Fibroblast of lung (primary cell): ENCODE measurements at regions not wholly inside any gene's neighbourhood (a gene's known extent, or its start where the extent isn't known, plus 50 kb on each side); places are given as distances from the start of the nearest gene placed in this dataset.
A peak's percentile ranks its signal among the peaks of the same experiment; 100 is the strongest.

Experiments
- DNase-seq, 2 donors: peaks; one replicate each; pipeline versions ENCODE4 v3.0.0 to v3.0.0-alpha.2; 2010; ENCODE audit warnings: low read depth in 2 of 2
- H2AFZ ChIP-seq: 2 replicates; pipeline ENCODE4 v1.5.1; 2012; ENCODE audit warnings: low read length, control low read depth, inconsistent platforms
- H3K27ac ChIP-seq: 2 replicates; pipeline ENCODE4 v1.5.1; 2011; ENCODE audit warnings: low read length, control low read depth; ENCODE audit not compliant: insufficient read depth
- H3K27me3 ChIP-seq: 2 replicates; pipeline ENCODE4 v1.5.1; 2011; ENCODE audit warnings: mild to moderate bottlenecking, low read length; ENCODE audit not compliant: control insufficient read depth, insufficient read depth
- H3K36me3 ChIP-seq: 2 replicates; pipeline ENCODE4 v1.5.1; 2011; ENCODE audit warnings: low read length; ENCODE audit not compliant: control insufficient read depth, insufficient read depth
- H3K4me1 ChIP-seq: 2 replicates; pipeline ENCODE4 v1.5.1; 2011; ENCODE audit warnings: low read length; ENCODE audit not compliant: control insufficient read depth, insufficient read depth; ENCODE audit errors: extremely low read depth
- H3K4me2 ChIP-seq: 2 replicates; pipeline ENCODE4 v1.5.1; 2011; ENCODE audit warnings: low read length, control low read depth; ENCODE audit not compliant: insufficient read depth; ENCODE audit errors: extremely low read depth
- H3K4me3 ChIP-seq, 4 experiments: fragments of 200-600 bp in 1 of 4; sonication (generic) in 1 of 4; replicated peaks in 1 of 4; 2 replicates each; pipeline ENCODE4 v1.5.1; 2011 to 2016; ENCODE audit warnings: low read length in 4 of 4, low read depth in 3 of 4, mild to moderate bottlenecking in 3 of 4, control low read depth in 2 of 4, inconsistent platforms in 1 of 4, mixed read lengths in 1 of 4; ENCODE audit not compliant: insufficient read depth in 1 of 4; ENCODE audit errors: control extremely low read depth in 1 of 4
- H3K79me2 ChIP-seq: 2 replicates; pipeline ENCODE4 v1.5.1; 2012; ENCODE audit warnings: mild to moderate bottlenecking, low read length, inconsistent platforms; ENCODE audit not compliant: control insufficient read depth, insufficient read depth
- H3K9ac ChIP-seq: 2 replicates; pipeline ENCODE4 v1.5.1; 2011; ENCODE audit warnings: mild to moderate bottlenecking, low read length, control low read depth; ENCODE audit not compliant: insufficient read depth
- H3K9me3 ChIP-seq: 2 replicates; pipeline ENCODE4 v1.5.1; 2012; ENCODE audit warnings: low read depth, low read length; ENCODE audit not compliant: control insufficient read depth, insufficient read depth
- H4K20me1 ChIP-seq: 2 replicates; pipeline ENCODE4 v1.5.1; 2011; ENCODE audit warnings: low read length; ENCODE audit not compliant: control insufficient read depth, insufficient read depth; ENCODE audit errors: extremely low read depth
- CTCF ChIP-seq, 2 donors: IDR thresholded peaks in 1 of 2; conservative IDR thresholded peaks in 1 of 2; 1 replicate in 1 of 2; 2 replicates in 1 of 2; pipeline ENCODE4 v1.5.1; 2011 to 2012; ENCODE audit warnings: low read length in 2 of 2, control low read depth in 1 of 2, inconsistent platforms in 1 of 2, low read depth in 1 of 2, mild to moderate bottlenecking in 1 of 2
- EZH2 ChIP-seq: IDR thresholded peaks from 2 replicates; pipeline ENCODE4 v1.5.1; 2012; ENCODE audit warnings: low read length, control low read depth, mild to moderate bottlenecking; ENCODE audit errors: missing control alignments

- Histone ChIP-seq H3K4me3 (no peak overlapping the region), H2AFZ (no peak overlapping the region), H3K9ac (no peak overlapping the region), H3K4me1 (no peaks in the 10 kb centered on the region), H3K79me2 (no peaks in the 10 kb centered on the region), H3K36me3 (no peaks in the 10 kb centered on the region), H3K27ac (no peak overlapping the region), H3K4me2 (no peak overlapping the region), H4K20me1 (no peaks in the 10 kb centered on the region), H3K9me3 (no peaks in the 10 kb centered on the region), H3K27me3 (no peaks in the 10 kb centered on the region)
- TF ChIP-seq EZH2 (no peak), CTCF (conservative IDR thresholded peaks at IDR 0.05 in 1 of 2, IDR thresholded peaks at IDR 0.05 in 1 of 2; ENCODE audit: low read depth in 1 of 2, low read length in 2 of 2) (no peak)
- no peak for DNase-seq
Measured at GRCh38 chr7:9083837-9084236, 650.4 kb downstream of the NXPH1 start.

GRCh38 chr7:9091282-9091681 lies 657.9 kb downstream of the NXPH1 start:
- Histone ChIP-seq H3K4me3 (no peak overlapping the region), H3K27me3 (no peaks in the 10 kb centered on the region), H4K20me1 (no peaks in the 10 kb centered on the region), H2AFZ (no peak overlapping the region), H3K4me2 (no peak overlapping the region), H3K79me2 (no peaks in the 10 kb centered on the region), H3K36me3 (no peaks in the 10 kb centered on the region), H3K27ac (no peak overlapping the region), H3K4me1 (no peaks in the 10 kb centered on the region), H3K9me3 (no peaks in the 10 kb centered on the region), H3K9ac (no peak overlapping the region)
- TF ChIP-seq EZH2 (no peak), CTCF (conservative IDR thresholded peaks at IDR 0.05 in 1 of 2, IDR thresholded peaks at IDR 0.05 in 1 of 2; ENCODE audit: low read depth in 1 of 2, low read length in 2 of 2) (no peak)
- DNase-seq = no peak

GRCh38 chr7:9097565-9098060 lies 664.2 kb downstream of the NXPH1 start:
- Histone ChIP-seq H3K27me3 (no peaks in the 10 kb centered on the region), H3K4me2 (no peak overlapping the region), H3K79me2 (no peaks in the 10 kb centered on the region), H3K27ac (no peak overlapping the region), H2AFZ (no peak overlapping the region), H4K20me1 (no peaks in the 10 kb centered on the region), H3K4me3 (no peak overlapping the region), H3K9me3 (no peaks in the 10 kb centered on the region), H3K36me3 (no peaks in the 10 kb centered on the region), H3K4me1 (no peaks in the 10 kb centered on the region), H3K9ac (no peak overlapping the region)
- no peak for TF ChIP-seq EZH2
- no peak for TF ChIP-seq CTCF (conservative IDR thresholded peaks at IDR 0.05 in 1 of 2, IDR thresholded peaks at IDR 0.05 in 1 of 2; ENCODE audit: low read depth in 1 of 2, low read length in 2 of 2)
- peak in 1 of 2 donors; percentile 15 for DNase-seq
